K562 (cell line): ENCODE measurements at regions not wholly inside any gene's neighbourhood (a gene's known extent, or its start where the extent isn't known, plus 50 kb on each side); places are given as distances from the start of the nearest gene placed in this dataset.

Source experiments
- BHLHE40 ChIP-seq: IDR thresholded peaks from 2 replicates; pipeline ENCODE4 v1.6.1; 2011; ENCODE audit warnings: low read length, improper control_type of control experiment
- DIDO1 ChIP-seq: fragments of 450-650 bp; IDR thresholded peaks from 2 replicates; pipeline ENCODE4 v1.6.1; 2016; ENCODE audit warnings: low read depth, missing biosample characterization, missing genetic modification characterization
- LEF1 ChIP-seq: fragments of 450-650 bp; IDR thresholded peaks from 2 replicates; pipeline ENCODE4 v1.6.1; 2016; ENCODE audit warnings: mild to moderate bottlenecking
- MEF2D ChIP-seq: conservative IDR thresholded peaks from 2 replicates; pipeline ENCODE4 v1.6.1; 2016; ENCODE audit warnings: low read depth, missing genetic modification characterization, missing compliant biosample characterization
- NFYB ChIP-seq: IDR thresholded peaks from 2 replicates; pipeline ENCODE4 v1.6.1; 2011; ENCODE audit warnings: mild to moderate bottlenecking, moderate library complexity; ENCODE audit not compliant: insufficient read length; ENCODE audit errors: extremely low read depth
- NR4A1 ChIP-seq, 2 experiments: fragments of 250-450 bp in 1 of 2; fragments of 450-650 bp in 1 of 2; sonication (Bioruptor Pico) in 1 of 2; IDR thresholded peaks; 2 replicates each; pipeline versions ENCODE4 v1.4.0 to v1.6.1; 2016 to 2020; ENCODE audit warnings: mild to moderate bottlenecking in 2 of 2, missing compliant biosample characterization in 1 of 2, missing genetic modification characterization in 1 of 2, moderate library complexity in 1 of 2
- RB1 ChIP-seq: fragments of 450-650 bp; IDR thresholded peaks from 2 replicates; pipeline ENCODE4 v1.6.1; 2017; ENCODE audit warnings: low read depth, mild to moderate bottlenecking
- RNF2 ChIP-seq: sonication (generic); IDR thresholded peaks from 2 replicates; pipeline ENCODE4 v1.6.1; 2016
- SMAD1 ChIP-seq: fragments of 150-350 bp; IDR thresholded peaks from 2 replicates; pipeline ENCODE4 v1.6.1; 2014; ENCODE audit warnings: low read length, low read depth; ENCODE audit not compliant: partially characterized antibody
- TF ChIP-seq, protein P1 (sequence below): sonication (generic); formaldehyde crosslinking; IDR thresholded peaks from 2 replicates; pipeline ENCODE4 v1.8.0; 2023; ENCODE audit warnings: missing genetic modification reagents, mild to moderate bottlenecking, borderline replicate concordance
- TF ChIP-seq, protein P2 (sequence below): sonication (generic); formaldehyde crosslinking; IDR thresholded peaks from 2 replicates; pipeline ENCODE4 v1.9.0; 2022; ENCODE audit warnings: mild to moderate bottlenecking, missing genetic modification reagents

DNA sequence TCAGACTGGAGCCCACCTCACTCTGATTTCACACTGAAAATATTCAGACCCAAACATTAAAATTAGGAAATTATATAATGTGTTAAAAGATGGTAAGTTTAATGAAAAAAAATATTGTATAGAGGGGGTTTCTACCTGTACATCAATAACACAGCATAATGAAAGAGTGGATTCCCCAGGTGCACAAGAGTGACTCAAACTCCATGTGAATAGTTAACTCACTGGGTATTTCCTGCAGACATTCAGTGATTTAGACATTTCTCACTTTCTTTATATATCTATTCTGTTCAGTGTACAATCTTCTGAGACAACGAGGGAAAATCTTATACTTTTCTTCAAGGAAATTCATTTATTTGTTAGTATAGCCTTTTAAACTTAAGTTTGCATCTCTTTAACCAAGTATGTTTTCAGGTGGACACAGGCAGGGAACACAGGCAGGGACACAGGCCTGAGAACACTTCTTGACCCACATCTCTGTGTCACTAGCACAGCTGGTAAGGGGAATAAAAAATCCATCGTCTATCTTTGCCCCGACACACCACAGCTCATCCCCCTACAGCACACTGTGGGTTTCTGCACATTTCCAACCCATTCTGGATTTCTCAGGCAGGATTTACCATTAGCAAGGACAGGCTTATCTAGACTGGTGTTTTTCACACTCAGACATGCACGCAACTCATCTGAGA is 525.5 kb upstream of the BOD1L1 start:
- TF ChIP-seq, protein P1, sequence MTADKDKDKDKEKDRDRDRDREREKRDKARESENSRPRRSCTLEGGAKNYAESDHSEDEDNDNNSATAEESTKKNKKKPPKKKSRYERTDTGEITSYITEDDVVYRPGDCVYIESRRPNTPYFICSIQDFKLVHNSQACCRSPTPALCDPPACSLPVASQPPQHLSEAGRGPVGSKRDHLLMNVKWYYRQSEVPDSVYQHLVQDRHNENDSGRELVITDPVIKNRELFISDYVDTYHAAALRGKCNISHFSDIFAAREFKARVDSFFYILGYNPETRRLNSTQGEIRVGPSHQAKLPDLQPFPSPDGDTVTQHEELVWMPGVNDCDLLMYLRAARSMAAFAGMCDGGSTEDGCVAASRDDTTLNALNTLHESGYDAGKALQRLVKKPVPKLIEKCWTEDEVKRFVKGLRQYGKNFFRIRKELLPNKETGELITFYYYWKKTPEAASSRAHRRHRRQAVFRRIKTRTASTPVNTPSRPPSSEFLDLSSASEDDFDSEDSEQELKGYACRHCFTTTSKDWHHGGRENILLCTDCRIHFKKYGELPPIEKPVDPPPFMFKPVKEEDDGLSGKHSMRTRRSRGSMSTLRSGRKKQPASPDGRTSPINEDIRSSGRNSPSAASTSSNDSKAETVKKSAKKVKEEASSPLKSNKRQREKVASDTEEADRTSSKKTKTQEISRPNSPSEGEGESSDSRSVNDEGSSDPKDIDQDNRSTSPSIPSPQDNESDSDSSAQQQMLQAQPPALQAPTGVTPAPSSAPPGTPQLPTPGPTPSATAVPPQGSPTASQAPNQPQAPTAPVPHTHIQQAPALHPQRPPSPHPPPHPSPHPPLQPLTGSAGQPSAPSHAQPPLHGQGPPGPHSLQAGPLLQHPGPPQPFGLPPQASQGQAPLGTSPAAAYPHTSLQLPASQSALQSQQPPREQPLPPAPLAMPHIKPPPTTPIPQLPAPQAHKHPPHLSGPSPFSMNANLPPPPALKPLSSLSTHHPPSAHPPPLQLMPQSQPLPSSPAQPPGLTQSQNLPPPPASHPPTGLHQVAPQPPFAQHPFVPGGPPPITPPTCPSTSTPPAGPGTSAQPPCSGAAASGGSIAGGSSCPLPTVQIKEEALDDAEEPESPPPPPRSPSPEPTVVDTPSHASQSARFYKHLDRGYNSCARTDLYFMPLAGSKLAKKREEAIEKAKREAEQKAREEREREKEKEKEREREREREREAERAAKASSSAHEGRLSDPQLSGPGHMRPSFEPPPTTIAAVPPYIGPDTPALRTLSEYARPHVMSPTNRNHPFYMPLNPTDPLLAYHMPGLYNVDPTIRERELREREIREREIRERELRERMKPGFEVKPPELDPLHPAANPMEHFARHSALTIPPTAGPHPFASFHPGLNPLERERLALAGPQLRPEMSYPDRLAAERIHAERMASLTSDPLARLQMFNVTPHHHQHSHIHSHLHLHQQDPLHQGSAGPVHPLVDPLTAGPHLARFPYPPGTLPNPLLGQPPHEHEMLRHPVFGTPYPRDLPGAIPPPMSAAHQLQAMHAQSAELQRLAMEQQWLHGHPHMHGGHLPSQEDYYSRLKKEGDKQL, result no peak
- TF ChIP-seq DIDO1 (tag) (no peak), RB1 (no peak), RNF2 (no peak), LEF1 (no peak), NFYB (no peak), MEF2D (tag) (no peak), BHLHE40 (no peak), NR4A1 (CRISPR knock-in tag; IDR thresholded peaks at IDR 0.05) (no peak), NR4A1 (tag; IDR thresholded peaks at IDR 0.05) (no peak), SMAD1 (no peak)
- TF ChIP-seq, protein P2, sequence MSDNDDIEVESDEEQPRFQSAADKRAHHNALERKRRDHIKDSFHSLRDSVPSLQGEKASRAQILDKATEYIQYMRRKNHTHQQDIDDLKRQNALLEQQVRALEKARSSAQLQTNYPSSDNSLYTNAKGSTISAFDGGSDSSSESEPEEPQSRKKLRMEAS (CRISPR knock-in tag), result no peak
